HepG2 (cell line): ENCODE measurements at regions not wholly inside any gene's neighbourhood (a gene's known extent, or its start where the extent isn't known, plus 50 kb on each side); places are given as distances from the start of the nearest gene placed in this dataset.

Experiments
- ATAC-seq: fragments of 200-7000 bp; cut with Tn5 transposase; 3 replicates; pipeline ENCODE4 v1.9.1; 2020; ENCODE audit warnings: mild to moderate bottlenecking, moderate library complexity
- BruUV-seq: library from RNA; stranded (reverse); fragments of 400-500 nt; replicated peaks from 2 replicates; lab custom pipeline; 2021; lab: Mats Ljungman, UMichigan
- CTCF ChIA-PET: fragments of 300-600 bp; formaldehyde crosslinking; extraction: SDS; loops from one replicate; lab custom pipeline; 2021; ENCODE audit warnings: low total read pairs, inconsistent platforms, low intra/inter-chr PET ratio; lab: Yijun Ruan, JAX
- POLR2A ChIA-PET: fragments of 350-600 bp; sonication (Branson Sonifier 250); formaldehyde crosslinking; loops from one replicate; lab custom pipeline; 2020; ENCODE audit warnings: antibody characterized with exemption, inconsistent platforms; lab: Yijun Ruan, JAX
- DNase-seq: peaks from one replicate; pipeline ENCODE4 v3.0.0-alpha.2; 2015; ENCODE audit warnings: low spot score
- FAIRE-seq: peaks from 3 replicates; lab custom pipeline; 2011; peaks lifted over from hg19 to GRCh38; lab: Jason Lieb, UNC
- H2AFZ ChIP-seq: one replicate; pipeline ENCODE4 v1.6.1; 2011; ENCODE audit warnings: low read length, inconsistent platforms
- H3K27ac ChIP-seq: fragments of 300-600 bp; 3 replicates; pipeline ENCODE4 v1.8.0; 2011; ENCODE audit warnings: mixed run types, mild to moderate bottlenecking, mixed read lengths, low read length, inconsistent platforms; ENCODE audit not compliant: insufficient read depth; ENCODE audit errors: extremely low read length
- H3K27me3 ChIP-seq, 2 experiments: fragments of 200-600 bp in 1 of 2; 2 replicates in 1 of 2; 3 replicates in 1 of 2; pipeline versions ENCODE4 v1.6.0 to v1.8.0; 2011; ENCODE audit warnings: low read length in 2 of 2, mild to moderate bottlenecking in 2 of 2, moderate library complexity in 2 of 2, inconsistent platforms in 1 of 2; ENCODE audit not compliant: insufficient read depth in 2 of 2, control insufficient read depth in 1 of 2
- H3K36me3 ChIP-seq, 2 experiments: fragments of 200-600 bp in 1 of 2; replicated peaks in 1 of 2; 2 replicates in 1 of 2; 3 replicates in 1 of 2; pipeline versions ENCODE4 v1.5.1 to v1.8.0; 2011; ENCODE audit warnings: low read length in 2 of 2, inconsistent platforms in 1 of 2; ENCODE audit not compliant: insufficient read depth in 2 of 2, control insufficient read depth in 1 of 2
- H3K4me1 ChIP-seq: 2 replicates; pipeline ENCODE4 v1.5.1; 2012; ENCODE audit warnings: low read length, inconsistent platforms; ENCODE audit not compliant: insufficient read depth
- H3K4me2 ChIP-seq: 2 replicates; pipeline ENCODE4 v1.6.0; 2011; ENCODE audit warnings: low read depth, low read length, inconsistent platforms
- H3K4me3 ChIP-seq, 3 experiments: fragments of 200-600 bp in 1 of 3; sonication (generic), shearing (Covaris generic) in 1 of 3; replicated peaks in 1 of 3; 2 replicates each; pipeline ENCODE4 v1.5.1; 2011 to 2016; ENCODE audit warnings: low read length in 3 of 3, inconsistent platforms in 2 of 3, low read depth in 2 of 3, mild to moderate bottlenecking in 2 of 3, control low read depth in 1 of 3, mixed read lengths in 1 of 3; ENCODE audit not compliant: insufficient read depth in 1 of 3
- H3K79me2 ChIP-seq: one replicate; pipeline ENCODE4 v1.6.1; 2011; ENCODE audit warnings: low read length, inconsistent platforms; ENCODE audit not compliant: insufficient read depth
- H3K9ac ChIP-seq: 2 replicates; pipeline ENCODE4 v1.6.0; 2011; ENCODE audit warnings: mild to moderate bottlenecking, low read depth, low read length, inconsistent platforms; ENCODE audit not compliant: insufficient read depth
- H3K9me3 ChIP-seq: 2 replicates; pipeline ENCODE4 v1.5.1; 2012; ENCODE audit warnings: mild to moderate bottlenecking, low read length
- H4K20me1 ChIP-seq: 2 replicates; pipeline ENCODE4 v1.6.0; 2011; ENCODE audit warnings: inconsistent platforms, mild to moderate bottlenecking, low read length, moderate library complexity; ENCODE audit not compliant: insufficient read depth
- ARNT ChIP-seq: fragments of 450-650 bp; IDR thresholded peaks from 2 replicates; pipeline ENCODE4 v1.6.1; 2017
- CC2D1A ChIP-seq: sonication (generic); formaldehyde crosslinking; IDR thresholded peaks from 2 replicates; pipeline ENCODE4 v1.8.1; 2023; ENCODE audit warnings: mild to moderate bottlenecking, missing genetic modification reagents
- HDAC2 ChIP-seq: sonication (generic); formaldehyde crosslinking; IDR thresholded peaks from 2 replicates; pipeline ENCODE4 v1.4.0; 2020; ENCODE audit warnings: missing genetic modification reagents
- HHEX ChIP-seq: IDR thresholded peaks from 2 replicates; pipeline ENCODE4 v1.6.1; 2016; ENCODE audit warnings: control low read depth
- REST ChIP-seq, 2 experiments: IDR thresholded peaks; 2 replicates each; pipeline ENCODE4 v1.6.1; 2011 to 2012; ENCODE audit warnings: low read length in 2 of 2, borderline replicate concordance in 1 of 2, low read depth in 1 of 2, mild to moderate bottlenecking in 1 of 2, moderate library complexity in 1 of 2
- ZFP82 ChIP-seq: sonication (generic); formaldehyde crosslinking; IDR thresholded peaks from 2 replicates; pipeline ENCODE4 v1.5.1; 2020; ENCODE audit warnings: mild to moderate bottlenecking, missing genetic modification reagents, borderline replicate concordance
- ZNF333 ChIP-seq: sonication (generic); formaldehyde crosslinking; IDR thresholded peaks from 2 replicates; pipeline ENCODE4 v1.4.0; 2020; ENCODE audit warnings: mild to moderate bottlenecking, missing genetic modification reagents, borderline replicate concordance
- ZNF605 ChIP-seq: sonication (generic); formaldehyde crosslinking; IDR thresholded peaks from 2 replicates; pipeline ENCODE4 v1.8.0; 2022; ENCODE audit warnings: mild to moderate bottlenecking, missing genetic modification reagents
- ZNF619 ChIP-seq: sonication (generic); formaldehyde crosslinking; IDR thresholded peaks from 2 replicates; pipeline ENCODE4 v1.4.0; 2020; ENCODE audit warnings: mild to moderate bottlenecking, missing genetic modification reagents
- WGBS: methylation state at CpG from one replicate; pipeline ENCODE4 v1.1.6; 2017; ENCODE audit warnings: low lambda C conversion rate; 5-methylcytosine and 5-hydroxymethylcytosine counted together
- in situ Hi-C: cut with HindIII; loops from 2 replicates; pipeline ENCODE4 v1.10.0; 2017; ENCODE audit warnings: low pct_unique_long_range_greater_than_20kb; ENCODE audit not compliant: extremely low pct_ligation_motif_present
- intact Hi-C: fragments of 100-400 bp; cut with micrococcal nuclease; formaldehyde crosslinking; loops from one replicate; pipeline ENCODE4 v1.10.0; 2022; ENCODE audit not compliant: unreplicated experiment

GRCh38 chr12:92478692-92479091 lies 224.1 kb upstream of the PLEKHG7 start:
- intact Hi-C loops (no loop called here), in situ Hi-C loops (no loop called here)
- TF ChIP-seq CC2D1A (CRISPR knock-in tag): no peak
- Histone ChIP-seq H3K27ac (no peak overlapping the region), H3K4me1 (no peaks in the 10 kb centered on the region), H3K4me3 (no peak overlapping the region), H3K4me2 (no peak overlapping the region), H3K36me3 (no peaks in the 10 kb centered on the region), H3K9ac (no peak overlapping the region), H3K9me3 (no peaks in the 10 kb centered on the region), H4K20me1 (no peaks in the 10 kb centered on the region), H3K27me3 (no peaks in the 10 kb centered on the region), H2AFZ (no peak overlapping the region), H3K79me2 (no peaks in the 10 kb centered on the region)
- ChIA-PET CTCF (no interaction called here), POLR2A (no interaction called here)
- no TSS peak for BruUV-seq
- no peak for FAIRE-seq
- WGBS: no CpG with 5 or more reads among the region's 2 CpGs
- DNase-seq: no peak
- ATAC-seq: no peak

- H3K27me3 ChIP-seq: no peaks in the 10 kb centered on the region
- H3K4me3 ChIP-seq: no peak overlapping the region
- intact Hi-C loops: no loop called here
- H3K79me2 ChIP-seq: no peaks in the 10 kb centered on the region
- CTCF ChIA-PET: no interaction called here
- H3K9ac ChIP-seq: no peak overlapping the region
- no peaks in the 10 kb centered on the region for H3K4me1 ChIP-seq
- H4K20me1 ChIP-seq: no peaks in the 10 kb centered on the region
- no peak overlapping the region for H3K4me2 ChIP-seq
- DNase-seq (no peak), ATAC-seq (no peak)
- 0% methylated on average over 1 of the region's 1 CpG for WGBS
- TF ChIP-seq ZFP82 (CRISPR knock-in tag) (no peak), HDAC2 (CRISPR knock-in tag) (no peak), ZNF605 (CRISPR knock-in tag) (no peak), ARNT (no peak), ZNF333 (CRISPR knock-in tag) (no peak), HHEX (CRISPR knock-in tag) (no peak), REST (IDR thresholded peaks at IDR 0.05; ENCODE audit: borderline replicate concordance in 1 of 2, low read depth in 1 of 2, low read length in 2 of 2) (no peak), ZNF619 (CRISPR knock-in tag) (no peak)
- TF ChIP-seq, all 625 proteins: peak for 0
- H2AFZ ChIP-seq: no peak overlapping the region
- H3K36me3 ChIP-seq: no peaks in the 10 kb centered on the region
- POLR2A ChIA-PET: no interaction called here
- FAIRE-seq: no peak
- H3K27ac ChIP-seq: no peak overlapping the region
- in situ Hi-C loops: no loop called here
- H3K9me3 ChIP-seq: no peaks in the 10 kb centered on the region
- BruUV-seq: no TSS peak
Observed at GRCh38 chr12:92476844-92477243, 225.9 kb upstream of the PLEKHG7 start.
